Keratinocyte (primary cell): ENCODE measurements at regions not wholly inside any gene's neighbourhood (a gene's known extent, or its start where the extent isn't known, plus 50 kb on each side); places are given as distances from the start of the nearest gene placed in this dataset.

Experiments
- CTCF ChIP-seq, 3 experiments: IDR thresholded peaks in 1 of 3; conservative IDR thresholded peaks in 1 of 3; optimal IDR thresholded peaks in 1 of 3; 2 replicates in 2 of 3; 3 replicates in 1 of 3; pipeline versions ENCODE3 to v1.5.1; 2011; ENCODE audit warnings: low read length in 3 of 3, mild to moderate bottlenecking in 3 of 3, moderate library complexity in 2 of 3, control low read depth in 1 of 3, inconsistent platforms in 1 of 3; ENCODE audit not compliant: insufficient read depth in 2 of 3; ENCODE audit errors: extremely low read depth in 1 of 3
- EZH2 ChIP-seq: IDR thresholded peaks from one replicate; pipeline ENCODE4 v1.6.1; 2012; ENCODE audit warnings: inconsistent platforms, mild to moderate bottlenecking, low read length, moderate library complexity

DNA sequence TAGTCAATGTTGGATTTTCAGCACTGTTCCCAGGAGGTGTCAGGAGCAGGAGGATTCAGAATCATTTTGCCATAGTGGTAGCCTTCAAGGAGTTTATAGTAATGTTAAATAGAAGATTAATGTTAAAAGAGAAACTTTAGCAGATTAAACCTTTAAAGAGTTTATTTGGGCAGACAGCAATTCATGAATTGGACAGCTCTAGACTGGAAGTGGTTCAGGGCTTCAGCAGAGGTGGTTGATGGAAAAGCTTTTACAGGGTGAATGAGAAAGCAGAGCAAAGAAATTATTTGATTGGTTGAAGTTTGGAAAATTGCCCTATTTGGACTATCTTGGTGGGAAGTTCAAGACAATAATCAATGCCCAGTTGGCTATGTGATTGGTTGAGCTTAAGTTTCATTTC is 416.6 kb upstream of the TBL1XR1 start:
- TF ChIP-seq CTCF (optimal IDR thresholded peaks at IDR 0.05 in 1 of 3, IDR thresholded peaks at IDR 0.05 in 1 of 3, conservative IDR thresholded peaks at IDR 0.05 in 1 of 3; ENCODE audit: extremely low read depth in 1 of 3, insufficient read depth in 2 of 3, low read length in 3 of 3) (no peak), EZH2 (no peak)
